ENCODE measurements at regions not wholly inside any gene's neighbourhood (a gene's known extent, or its start where the extent isn't known, plus 50 kb on each side); places are given as distances from the start of the nearest gene placed in this dataset.

DNA sequence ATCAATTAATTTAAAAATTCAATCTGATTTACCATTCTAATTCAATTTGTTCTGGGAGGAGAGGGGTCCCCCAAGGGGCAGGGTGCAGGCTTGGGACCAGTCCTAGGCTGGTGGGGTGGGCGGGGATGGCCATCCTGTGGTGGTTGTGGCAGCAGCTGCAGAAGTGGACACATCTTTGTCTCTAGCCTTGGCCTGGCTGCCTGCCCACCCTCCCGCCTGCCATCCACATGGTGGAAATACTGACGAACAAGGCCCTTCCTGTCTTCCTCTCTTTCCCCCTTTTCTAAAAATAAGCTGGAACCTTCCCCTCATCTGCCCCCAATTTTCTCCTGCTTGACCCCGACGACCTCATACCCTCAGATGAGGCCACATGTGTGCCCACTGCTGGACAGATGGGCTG, 130.9 kb downstream of the FOXD2 start:
- Histone ChIP-seq H3K27me3 (peaks cover 0 to 71% (median 0%) of the 10 kb centered on the region in 4 donors), H3K9me3 (no peaks in the 10 kb centered on the region), H3K27ac (no peak overlapping the region), H3K4me3 (no peak overlapping the region), H3K4me1 (peaks cover 0 to 19% (median 7%) of the 10 kb centered on the region in 3 donors), H3K36me3 (no peaks in the 10 kb centered on the region)
- DNase-seq, result no peak
- TF ChIP-seq POLR2A (IDR thresholded peaks at IDR 0.05), result no peak
- TF ChIP-seq, protein P1, sequence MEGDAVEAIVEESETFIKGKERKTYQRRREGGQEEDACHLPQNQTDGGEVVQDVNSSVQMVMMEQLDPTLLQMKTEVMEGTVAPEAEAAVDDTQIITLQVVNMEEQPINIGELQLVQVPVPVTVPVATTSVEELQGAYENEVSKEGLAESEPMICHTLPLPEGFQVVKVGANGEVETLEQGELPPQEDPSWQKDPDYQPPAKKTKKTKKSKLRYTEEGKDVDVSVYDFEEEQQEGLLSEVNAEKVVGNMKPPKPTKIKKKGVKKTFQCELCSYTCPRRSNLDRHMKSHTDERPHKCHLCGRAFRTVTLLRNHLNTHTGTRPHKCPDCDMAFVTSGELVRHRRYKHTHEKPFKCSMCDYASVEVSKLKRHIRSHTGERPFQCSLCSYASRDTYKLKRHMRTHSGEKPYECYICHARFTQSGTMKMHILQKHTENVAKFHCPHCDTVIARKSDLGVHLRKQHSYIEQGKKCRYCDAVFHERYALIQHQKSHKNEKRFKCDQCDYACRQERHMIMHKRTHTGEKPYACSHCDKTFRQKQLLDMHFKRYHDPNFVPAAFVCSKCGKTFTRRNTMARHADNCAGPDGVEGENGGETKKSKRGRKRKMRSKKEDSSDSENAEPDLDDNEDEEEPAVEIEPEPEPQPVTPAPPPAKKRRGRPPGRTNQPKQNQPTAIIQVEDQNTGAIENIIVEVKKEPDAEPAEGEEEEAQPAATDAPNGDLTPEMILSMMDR (IDR thresholded peaks at IDR 0.05), result no peak
- intact Hi-C loops (cut with DNase I), result no loop called here
- WGBS, 2 donors, result 78% methylated on average over 4 to 5 of the region's 5 CpGs

DNA sequence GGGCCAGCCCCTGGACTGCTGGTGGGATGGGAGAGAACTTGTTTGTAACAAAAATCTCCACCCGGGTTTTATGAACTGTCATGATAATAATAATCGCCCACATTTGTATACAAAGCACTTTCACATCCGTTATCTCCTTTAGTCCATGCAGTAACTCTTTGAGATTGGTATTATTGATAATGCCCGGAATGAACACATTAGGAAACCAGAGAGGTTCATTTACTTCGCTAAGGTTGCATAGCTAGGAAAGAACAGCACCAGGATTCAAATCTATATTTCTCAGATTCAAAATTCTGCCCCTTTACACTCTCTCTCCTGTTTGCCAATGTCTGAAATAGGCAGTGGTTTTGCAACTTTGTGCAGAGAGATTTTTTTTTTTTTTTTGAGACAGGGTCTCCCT, 131.4 kb downstream of the FOXD2 start:
- H3K4me3 ChIP-seq, result no peak overlapping the region
- no peak for DNase-seq
- no peaks in the 10 kb centered on the region for H3K9me3 ChIP-seq
- H3K36me3 ChIP-seq, result no peaks in the 10 kb centered on the region
- intact Hi-C loops (cut with DNase I), result no loop called here
- H3K27me3 ChIP-seq, result peaks cover 0 to 71% (median 0%) of the 10 kb centered on the region in 4 donors
- 63 to 76% methylated on average over 5 of the region's 5 CpGs for WGBS, 2 donors
- H3K27ac ChIP-seq, result peak overlapping the region in 2 of 4 donors; percentile 27 to 54
- no peak for TF ChIP-seq POLR2A (IDR thresholded peaks at IDR 0.05)
- TF ChIP-seq, protein P1 (IDR thresholded peaks at IDR 0.05), result no peak
- peaks cover 0 to 19% (median 7%) of the 10 kb centered on the region in 3 donors for H3K4me1 ChIP-seq

GRCh38 chr1:47569681-47570470, 132.0 kb downstream of the FOXD2 start:
- Histone ChIP-seq H3K4me3 (no peak overlapping the region), H3K36me3 (no peaks in the 10 kb centered on the region), H3K27ac (peak overlapping the region in 2 of 4 donors; percentile 27 to 54), H3K9me3 (no peaks in the 10 kb centered on the region), H3K27me3 (peaks cover 0 to 72% (median 0%) of the 10 kb centered on the region in 4 donors), H3K4me1 (peaks cover 0 to 19% (median 7%) of the 10 kb centered on the region in 3 donors)
- TF ChIP-seq, protein P1 (IDR thresholded peaks at IDR 0.05), result peak in 5 of 6 experiments; percentile 22 to 60 (median 46)
- no peak for TF ChIP-seq POLR2A (IDR thresholded peaks at IDR 0.05)
- intact Hi-C loops (cut with DNase I), result no loop called here
- no peak for DNase-seq
- WGBS, 2 donors, result 23 to 30% methylated on average over 6 to 9 of the region's 9 CpGs

DNA sequence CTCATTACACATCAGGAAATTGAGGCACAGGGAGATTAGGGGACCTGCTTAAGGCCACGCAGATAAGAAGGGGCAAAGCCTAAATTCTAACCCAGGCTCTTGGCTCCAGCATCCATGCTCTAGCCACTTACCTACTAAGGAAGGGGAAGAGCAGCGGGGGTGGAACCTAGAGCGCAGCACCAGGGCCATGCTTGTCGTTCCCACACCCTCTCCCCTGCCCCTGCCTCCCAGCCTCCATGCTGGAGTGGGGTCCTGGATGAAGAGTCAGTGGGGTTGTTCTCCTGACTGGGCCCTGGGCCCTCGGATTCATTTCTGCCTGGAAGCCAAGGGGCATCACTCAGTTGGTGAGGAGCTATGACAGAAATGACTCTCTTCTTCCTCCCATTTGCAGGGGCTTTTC, 133.3 kb downstream of the FOXD2 start:
- intact Hi-C loops (cut with DNase I), result no loop called here
- 87 to 92% methylated on average over 2 to 5 of the region's 5 CpGs for WGBS, 2 donors
- no peak for DNase-seq

GRCh38 chr1:47571952-47572351, 134.1 kb downstream of the FOXD2 start:
- intact Hi-C loops (cut with DNase I), result no loop called here
- TF ChIP-seq, protein P1 (IDR thresholded peaks at IDR 0.05), result no peak
- no peak for TF ChIP-seq POLR2A (IDR thresholded peaks at IDR 0.05)

More for the DNA sequence above, 133.3 kb downstream of the FOXD2 start:
- no peaks in the 10 kb centered on the region for H3K36me3 ChIP-seq
- H3K9me3 ChIP-seq, result no peaks in the 10 kb centered on the region
- H3K4me1 ChIP-seq, result peaks cover 0 to 19% (median 7%) of the 10 kb centered on the region in 3 donors
- H3K4me3 ChIP-seq, result no peak overlapping the region
- H3K27ac ChIP-seq, result no peak overlapping the region
- H3K27me3 ChIP-seq, result peaks cover 0 to 75% (median 0%) of the 10 kb centered on the region in 4 donors
- TF ChIP-seq, protein P1 (IDR thresholded peaks at IDR 0.05), result no peak
- no peak for TF ChIP-seq POLR2A (IDR thresholded peaks at IDR 0.05)

More at GRCh38 chr1:47571952-47572351, 134.1 kb downstream of the FOXD2 start:
- WGBS, 2 donors, result 100% methylated on average over 2 of the region's 2 CpGs
- Histone ChIP-seq H3K27ac (no peak overlapping the region), H3K4me1 (peaks cover 0 to 19% (median 7%) of the 10 kb centered on the region in 3 donors), H3K27me3 (peaks cover 0 to 77% (median 0%) of the 10 kb centered on the region in 4 donors), H3K36me3 (no peaks in the 10 kb centered on the region), H3K9me3 (no peaks in the 10 kb centered on the region), H3K4me3 (no peak overlapping the region)
- no peak for DNase-seq

Data from esophagus squamous epithelium (tissue), 5 donors.